ENCODE measurements at regions not wholly inside any gene's neighbourhood (a gene's known extent, or its start where the extent isn't known, plus 50 kb on each side); places are given as distances from the start of the nearest gene placed in this dataset.

DNA sequence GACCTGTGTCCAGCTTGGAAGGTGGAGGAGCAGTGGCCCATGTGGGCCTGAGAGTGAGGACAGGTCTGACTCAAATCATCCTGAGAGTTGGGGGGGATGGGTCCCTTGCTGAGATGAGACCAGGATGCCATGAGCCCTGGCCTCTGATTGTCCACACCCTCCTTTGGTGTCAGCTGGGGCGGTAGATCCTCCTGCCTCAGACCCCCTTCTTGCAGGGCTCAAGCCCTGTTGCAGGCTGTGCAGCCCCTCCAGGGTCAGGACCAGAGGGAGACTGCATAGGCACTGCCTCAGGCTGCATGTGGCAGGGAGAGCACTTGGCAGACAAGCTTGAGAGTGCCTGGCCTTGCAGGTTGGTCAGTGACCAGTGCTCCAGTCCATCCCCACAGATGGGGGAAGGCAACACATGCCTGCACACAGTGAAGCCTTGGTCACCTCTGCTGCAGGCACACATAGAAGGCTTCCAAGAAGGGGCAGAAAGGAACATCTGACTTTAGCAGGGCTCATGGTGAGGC, 82.2 kb upstream of the ACTRT2 start:
- Mint-ChIP-seq H3K36me3 (ENCODE audit: low read depth) (no peaks in the 10 kb centered on the region), H3K4me1 (ENCODE audit: low read depth) (no peaks in the 10 kb centered on the region), H3K9me3 (peaks cover 14% of the 10 kb centered on the region), H3K27me3 (ENCODE audit: insufficient read depth) (no peaks in the 10 kb centered on the region), H3K4me3 (no peak overlapping the region), H3K27ac (no peak overlapping the region)
- intact Hi-C loops (cut with micrococcal nuclease) = no loop called here
- no peak for DNase-seq (ENCODE audit: low spot score)

GRCh38 chr1:2940178-2940577, 81.1 kb upstream of the ACTRT2 start:
- DNase-seq (ENCODE audit: low spot score) = no peak
- peaks cover 14% of the 10 kb centered on the region for H3K9me3 Mint-ChIP-seq
- no peaks in the 10 kb centered on the region for H3K4me1 Mint-ChIP-seq (ENCODE audit: low read depth)
- intact Hi-C loops (cut with micrococcal nuclease) = no loop called here
- H3K27me3 Mint-ChIP-seq (ENCODE audit: insufficient read depth) = no peaks in the 10 kb centered on the region
- H3K27ac Mint-ChIP-seq = no peak overlapping the region
- no peaks in the 10 kb centered on the region for H3K36me3 Mint-ChIP-seq (ENCODE audit: low read depth)
- H3K4me3 Mint-ChIP-seq = no peak overlapping the region

DNA sequence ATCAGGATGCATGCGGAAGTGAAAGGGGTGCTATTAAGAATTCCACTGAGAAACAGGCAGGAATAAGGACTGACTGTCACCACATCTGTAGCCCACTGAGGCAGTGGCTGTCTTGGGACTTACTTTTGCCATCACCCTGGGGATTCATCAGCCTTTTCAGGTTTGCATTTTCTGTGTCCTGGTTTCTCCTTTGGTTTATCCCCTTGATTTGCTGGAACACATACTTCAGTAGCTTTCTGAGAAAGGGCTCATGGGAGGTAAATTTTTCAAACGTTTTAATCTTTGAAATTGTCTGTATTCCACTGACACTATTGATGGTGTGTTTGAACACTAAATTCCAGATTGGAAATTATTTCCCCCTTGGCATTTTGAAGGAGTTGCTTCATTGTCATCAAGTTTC, 80.2 kb upstream of the ACTRT2 start:
- intact Hi-C loops (cut with micrococcal nuclease) = no loop called here
- no peak overlapping the region for H3K4me3 Mint-ChIP-seq
- no peaks in the 10 kb centered on the region for H3K36me3 Mint-ChIP-seq (ENCODE audit: low read depth)
- H3K9me3 Mint-ChIP-seq = peaks cover 14% of the 10 kb centered on the region
- H3K4me1 Mint-ChIP-seq (ENCODE audit: low read depth) = no peaks in the 10 kb centered on the region
- no peak overlapping the region for H3K27ac Mint-ChIP-seq
- DNase-seq (ENCODE audit: low spot score) = no peak
- H3K27me3 Mint-ChIP-seq (ENCODE audit: insufficient read depth) = no peaks in the 10 kb centered on the region

DNA sequence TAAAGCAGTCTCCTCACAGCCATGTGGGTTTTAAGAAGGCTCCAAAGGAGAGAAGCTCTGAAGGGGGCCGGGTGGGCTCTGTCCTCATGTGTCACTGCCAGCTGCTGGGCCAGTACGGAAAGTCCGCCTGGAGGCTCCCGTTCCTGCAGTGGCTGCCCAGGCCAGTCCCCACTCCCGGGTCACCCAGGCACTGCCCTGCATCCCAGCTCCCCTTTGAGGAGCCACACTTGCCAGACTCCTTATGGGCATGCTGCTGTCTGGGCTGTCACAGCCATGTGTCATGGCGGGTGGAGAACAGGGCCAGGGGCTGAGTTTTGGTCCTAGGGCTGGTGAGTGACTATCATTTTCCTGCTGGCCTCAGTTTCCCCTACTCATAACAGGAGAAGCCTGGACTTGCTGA, 79.4 kb upstream of the ACTRT2 start:
- H3K4me1 Mint-ChIP-seq (ENCODE audit: low read depth) = no peaks in the 10 kb centered on the region
- H3K9me3 Mint-ChIP-seq = peaks cover 14% of the 10 kb centered on the region
- no peaks in the 10 kb centered on the region for H3K36me3 Mint-ChIP-seq (ENCODE audit: low read depth)
- no peaks in the 10 kb centered on the region for H3K27me3 Mint-ChIP-seq (ENCODE audit: insufficient read depth)
- DNase-seq (ENCODE audit: low spot score) = no peak
- H3K4me3 Mint-ChIP-seq = no peak overlapping the region
- intact Hi-C loops (cut with micrococcal nuclease) = no loop called here
- no peak overlapping the region for H3K27ac Mint-ChIP-seq

DNA sequence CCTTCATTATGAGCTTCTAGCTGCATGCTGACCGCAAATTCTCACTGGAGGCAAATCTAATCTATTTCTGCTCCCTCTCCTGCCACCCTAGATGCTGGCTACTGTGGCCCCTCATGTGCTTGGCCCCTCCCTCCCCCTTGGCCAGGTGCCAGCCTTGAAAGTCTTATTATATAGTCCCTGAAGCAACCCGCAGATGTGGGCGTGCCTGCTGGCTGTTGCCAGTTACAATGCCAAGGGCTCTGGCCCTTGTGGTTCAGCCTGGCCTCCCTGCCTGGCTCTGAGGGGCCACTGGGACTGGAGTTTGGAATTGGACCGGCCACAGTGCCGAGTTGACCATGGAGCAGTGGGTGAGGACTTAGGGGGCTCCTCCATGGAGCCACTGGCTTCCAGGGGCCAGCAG, 78.9 kb upstream of the ACTRT2 start:
- Mint-ChIP-seq H3K27me3 (ENCODE audit: insufficient read depth) (no peaks in the 10 kb centered on the region), H3K9me3 (peaks cover 14% of the 10 kb centered on the region), H3K4me1 (ENCODE audit: low read depth) (no peaks in the 10 kb centered on the region), H3K36me3 (ENCODE audit: low read depth) (no peaks in the 10 kb centered on the region), H3K4me3 (no peak overlapping the region), H3K27ac (no peak overlapping the region)
- intact Hi-C loops (cut with micrococcal nuclease) = no loop called here
- no peak for DNase-seq (ENCODE audit: low spot score)

- Mint-ChIP-seq H3K36me3 (ENCODE audit: low read depth) (no peaks in the 10 kb centered on the region), H3K27me3 (ENCODE audit: insufficient read depth) (no peaks in the 10 kb centered on the region), H3K27ac (no peak overlapping the region), H3K4me3 (no peak overlapping the region), H3K9me3 (peaks cover 8% of the 10 kb centered on the region), H3K4me1 (ENCODE audit: low read depth) (no peaks in the 10 kb centered on the region)
- intact Hi-C loops (cut with micrococcal nuclease) = no loop called here
- DNase-seq (ENCODE audit: low spot score) = no peak
These were observed 77.5 kb upstream of the ACTRT2 start for GRCh38 chr1:2943686-2944260.

GRCh38 chr1:2944705-2945104, 76.6 kb upstream of the ACTRT2 start:
- H3K9me3 Mint-ChIP-seq = peaks cover 8% of the 10 kb centered on the region
- H3K4me1 Mint-ChIP-seq (ENCODE audit: low read depth) = no peaks in the 10 kb centered on the region
- H3K36me3 Mint-ChIP-seq (ENCODE audit: low read depth) = no peaks in the 10 kb centered on the region
- DNase-seq (ENCODE audit: low spot score) = no peak
- intact Hi-C loops (cut with micrococcal nuclease) = no loop called here
- H3K27ac Mint-ChIP-seq = no peak overlapping the region
- no peak overlapping the region for H3K4me3 Mint-ChIP-seq
- no peaks in the 10 kb centered on the region for H3K27me3 Mint-ChIP-seq (ENCODE audit: insufficient read depth)

DNA sequence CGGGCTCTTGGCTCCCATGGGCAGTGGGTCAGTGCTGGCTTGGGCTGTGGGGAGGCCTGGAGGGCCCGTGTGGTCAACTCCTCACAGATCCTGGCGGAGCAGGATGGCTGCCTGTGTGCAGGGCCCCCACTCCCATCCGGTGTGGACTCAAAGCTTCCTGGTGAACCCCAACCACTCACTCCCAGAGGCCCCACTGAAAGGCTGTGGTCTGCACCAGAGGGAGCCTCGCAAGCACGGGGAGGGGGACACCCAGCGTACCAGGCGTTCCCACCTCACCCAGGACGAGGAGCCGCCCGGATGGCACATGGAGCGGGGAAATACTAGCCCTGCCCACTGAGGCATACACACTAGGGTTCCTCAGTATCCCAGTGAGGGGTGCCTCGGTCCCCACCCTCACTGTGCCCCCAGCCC, 75.4 kb upstream of the ACTRT2 start:
- H3K36me3 Mint-ChIP-seq (ENCODE audit: low read depth) = no peaks in the 10 kb centered on the region
- H3K4me3 Mint-ChIP-seq = no peak overlapping the region
- no peak for DNase-seq (ENCODE audit: low spot score)
- H3K27ac Mint-ChIP-seq = no peak overlapping the region
- no peaks in the 10 kb centered on the region for H3K4me1 Mint-ChIP-seq (ENCODE audit: low read depth)
- H3K27me3 Mint-ChIP-seq (ENCODE audit: insufficient read depth) = no peaks in the 10 kb centered on the region
- intact Hi-C loops (cut with micrococcal nuclease) = no loop called here
- peaks cover 7% of the 10 kb centered on the region for H3K9me3 Mint-ChIP-seq

GRCh38 chr1:2946291-2946690, 75.0 kb upstream of the ACTRT2 start:
- DNase-seq (ENCODE audit: low spot score) = no peak
- Mint-ChIP-seq H3K4me1 (ENCODE audit: low read depth) (no peaks in the 10 kb centered on the region), H3K27ac (no peak overlapping the region), H3K4me3 (no peak overlapping the region), H3K9me3 (peaks cover 3% of the 10 kb centered on the region), H3K27me3 (ENCODE audit: insufficient read depth) (no peaks in the 10 kb centered on the region), H3K36me3 (ENCODE audit: low read depth) (no peaks in the 10 kb centered on the region)
- intact Hi-C loops (cut with micrococcal nuclease) = no loop called here

- Mint-ChIP-seq H3K4me3 (no peak overlapping the region), H3K4me1 (ENCODE audit: low read depth) (no peaks in the 10 kb centered on the region), H3K27me3 (ENCODE audit: insufficient read depth) (no peaks in the 10 kb centered on the region)
These were observed 74.1 kb upstream of the ACTRT2 start for GRCh38 chr1:2946999-2947690.

DNA sequence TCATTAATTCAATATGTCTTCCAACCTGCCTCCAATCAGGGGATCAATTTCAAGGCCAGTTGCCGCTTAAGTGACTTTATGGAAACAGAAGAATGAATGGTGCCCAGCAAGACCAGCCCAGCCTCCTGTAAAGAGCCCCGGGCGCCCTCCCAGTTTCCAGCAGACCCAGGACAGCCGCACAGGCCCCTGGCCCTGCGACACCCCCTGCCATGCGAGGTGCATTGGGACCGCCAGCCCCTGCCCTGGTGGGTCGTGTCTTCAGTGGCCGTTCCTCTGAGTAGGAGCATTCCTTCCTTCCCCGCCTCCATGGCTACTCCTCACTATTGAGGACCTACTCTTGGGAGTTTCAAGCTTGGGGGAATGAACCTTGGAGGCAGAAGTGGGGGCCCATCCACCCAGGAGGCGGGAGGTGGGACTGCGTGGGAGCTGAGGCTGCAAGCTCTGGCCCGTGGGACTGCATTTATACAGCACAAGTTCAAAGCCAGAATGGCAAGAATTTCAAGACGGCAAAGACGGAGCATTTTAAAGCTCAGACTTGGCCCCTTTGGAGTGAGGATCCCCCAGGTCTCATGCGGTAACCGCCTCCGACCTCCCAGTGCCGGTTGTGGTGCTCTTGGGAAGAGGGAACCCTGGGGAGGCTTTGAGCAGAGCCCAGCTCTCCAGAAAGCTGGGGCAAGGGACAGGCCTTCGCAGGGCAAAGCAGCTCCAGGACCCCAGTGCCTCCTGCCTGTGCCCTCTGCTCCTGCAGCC, 73.1 kb upstream of the ACTRT2 start:
- Mint-ChIP-seq H3K9me3 (no peaks in the 10 kb centered on the region), H3K4me3 (no peak overlapping the region), H3K4me1 (ENCODE audit: low read depth) (no peaks in the 10 kb centered on the region), H3K27ac (no peak overlapping the region), H3K27me3 (ENCODE audit: insufficient read depth) (no peaks in the 10 kb centered on the region), H3K36me3 (ENCODE audit: low read depth) (no peaks in the 10 kb centered on the region)
- intact Hi-C loops (cut with micrococcal nuclease) = no loop called here
- no peak for DNase-seq (ENCODE audit: low spot score)

More at GRCh38 chr1:2946999-2947690, 74.1 kb upstream of the ACTRT2 start:
- Mint-ChIP-seq H3K9me3 (no peaks in the 10 kb centered on the region), H3K27ac (no peak overlapping the region), H3K36me3 (ENCODE audit: low read depth) (no peaks in the 10 kb centered on the region)
- intact Hi-C loops (cut with micrococcal nuclease) = no loop called here
- DNase-seq (ENCODE audit: low spot score) = no peak

DNA sequence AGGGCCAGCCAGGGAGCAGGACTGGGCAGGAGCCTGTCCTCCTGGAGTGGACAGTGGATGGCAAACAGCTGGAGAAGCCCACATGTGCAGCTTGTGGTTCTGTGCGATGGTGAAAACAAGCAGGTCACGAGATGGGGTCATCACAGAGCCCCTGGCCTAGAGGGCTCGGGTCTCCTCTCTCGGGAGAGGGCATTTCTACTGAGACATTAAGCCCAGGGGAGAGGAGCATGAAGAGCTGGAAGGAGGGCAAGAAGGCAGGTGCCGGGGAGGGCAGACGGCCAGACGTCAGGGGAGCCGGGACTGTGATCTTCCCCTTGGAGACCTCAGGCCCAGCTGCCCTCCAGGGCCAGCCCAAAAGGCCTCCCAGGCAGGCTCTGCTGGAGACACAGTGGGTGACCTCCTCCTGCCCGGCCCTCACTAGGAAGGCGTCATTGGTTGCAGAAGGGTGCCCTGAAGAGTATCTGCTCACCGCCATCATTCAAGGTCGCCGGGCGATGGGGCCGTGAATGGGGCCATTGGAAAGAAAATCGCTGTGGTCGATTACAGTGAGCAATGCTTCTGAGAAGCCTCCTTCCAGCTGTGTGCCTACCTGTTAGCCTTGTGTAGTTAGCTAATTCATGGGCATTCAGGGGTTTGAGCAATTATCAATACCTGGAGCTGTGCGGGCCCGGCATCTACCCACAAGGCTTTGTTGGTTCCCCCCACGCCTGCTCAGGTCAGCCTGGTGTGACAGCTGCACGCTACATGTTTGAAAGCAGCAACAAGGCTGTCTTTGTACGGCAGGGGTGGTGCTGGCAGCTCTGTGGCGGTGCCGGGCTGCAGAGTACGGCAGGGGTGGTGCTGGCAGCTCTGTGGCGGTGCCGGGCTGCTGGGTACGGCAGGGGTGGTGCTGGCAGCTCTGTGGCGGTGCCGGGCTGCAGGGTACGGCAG, 72.3 kb upstream of the ACTRT2 start:
- Mint-ChIP-seq H3K4me3 (no peak overlapping the region), H3K36me3 (ENCODE audit: low read depth) (no peaks in the 10 kb centered on the region), H3K27me3 (ENCODE audit: insufficient read depth) (no peaks in the 10 kb centered on the region), H3K4me1 (ENCODE audit: low read depth) (no peaks in the 10 kb centered on the region), H3K9me3 (peaks cover 4% of the 10 kb centered on the region), H3K27ac (no peak overlapping the region)
- DNase-seq (ENCODE audit: low spot score) = no peak
- intact Hi-C loops (cut with micrococcal nuclease) = no loop called here

All from activated T-helper 1 cell treated with anti-CD3 and anti-CD28 coated beads, Interleukin-12 subunit alpha, Interleukin-12 subunit beta, Interleukin-2, Interleukin-4 antibody, amounts not matched to agents 30 ng/mL and 10 ng/mL and 1 ng/mL, durations not matched to agents 14 hours and 24 hours and 36 hours (primary cell).